ENCODE measurements at regions not wholly inside any gene's neighbourhood (a gene's known extent, or its start where the extent isn't known, plus 50 kb on each side); places are given as distances from the start of the nearest gene placed in this dataset.
"Not testable (repeated sequence)": the region's sequence is repeated elsewhere in the genome, so short reads cannot be mapped to it uniquely, and the experiment has no call there.

GRCh38 chr21:22711636-22712035 lies 1713.4 kb downstream of the NCAM2 start:
- DNase-seq (ENCODE audit: low spot score), result no peak
- FAIRE-seq, result no peak

GRCh38 chr21:22725436-22725835 lies 1727.2 kb downstream of the NCAM2 start:
- DNase-seq (ENCODE audit: low spot score) (no peak), FAIRE-seq (no peak)

GRCh38 chr21:22728091-22728490 lies 1729.9 kb downstream of the NCAM2 start:
- FAIRE-seq (no peak), DNase-seq (ENCODE audit: low spot score) (no peak)

- DNase-seq (ENCODE audit: low spot score) (no peak), FAIRE-seq (no peak)
Observed at GRCh38 chr21:22743085-22743484, 1744.9 kb downstream of the NCAM2 start.

- DNase-seq (ENCODE audit: low spot score) (no peak), FAIRE-seq (no peak)
Observed at GRCh38 chr21:22754746-22755145, 1756.5 kb downstream of the NCAM2 start.

- FAIRE-seq, result no peak
- no peak for DNase-seq (ENCODE audit: low spot score)
Observed at GRCh38 chr21:22758478-22758877, 1760.3 kb downstream of the NCAM2 start.

- no peak for DNase-seq (ENCODE audit: low spot score)
- no peak for FAIRE-seq
Observed at GRCh38 chr21:22762463-22762862, 1764.3 kb downstream of the NCAM2 start.

GRCh38 chr21:22763442-22763841 lies 1765.2 kb downstream of the NCAM2 start:
- DNase-seq (ENCODE audit: low spot score) (no peak), FAIRE-seq (no peak)

- DNase-seq (ENCODE audit: low spot score), result no peak
- no peak for FAIRE-seq
Observed at GRCh38 chr21:22764222-22764621, 1766.0 kb downstream of the NCAM2 start.

- FAIRE-seq (no peak), DNase-seq (ENCODE audit: low spot score) (no peak)
Observed at GRCh38 chr21:22791376-22791775, 1793.2 kb downstream of the NCAM2 start.

GRCh38 chr21:22791986-22792560 lies 1793.9 kb downstream of the NCAM2 start:
- peak; percentile 69 for FAIRE-seq
- no peak for DNase-seq (ENCODE audit: low spot score)

- DNase-seq (ENCODE audit: low spot score) (no peak), FAIRE-seq (no peak)
Observed at GRCh38 chr21:22795091-22795490, 1796.9 kb downstream of the NCAM2 start.

GRCh38 chr21:22795644-22796043 lies 1797.4 kb downstream of the NCAM2 start:
- no peak for FAIRE-seq
- no peak for DNase-seq (ENCODE audit: low spot score)

- FAIRE-seq, result no peak
- DNase-seq (ENCODE audit: low spot score), result no peak
Observed at GRCh38 chr21:22796147-22796546, 1797.9 kb downstream of the NCAM2 start.

- DNase-seq (ENCODE audit: low spot score) (no peak), FAIRE-seq (no peak)
Observed at GRCh38 chr21:22804151-22804550, 1805.9 kb downstream of the NCAM2 start.

GRCh38 chr21:22806278-22806677 lies 1808.1 kb downstream of the NCAM2 start:
- FAIRE-seq (no peak), DNase-seq (ENCODE audit: low spot score) (no peak)

- DNase-seq (ENCODE audit: low spot score) (no peak), FAIRE-seq (no peak)
Observed at GRCh38 chr21:22813201-22813600, 1815.0 kb downstream of the NCAM2 start.

GRCh38 chr21:22818681-22819485 lies 1820.7 kb downstream of the NCAM2 start:
- FAIRE-seq; DNase-seq (ENCODE audit: low spot score): not testable (repeated sequence)

- FAIRE-seq, result no peak
Observed at GRCh38 chr21:22827422-22827821, 1829.2 kb downstream of the NCAM2 start.

GRCh38 chr21:22842875-22843274 lies 1844.7 kb downstream of the NCAM2 start:
- DNase-seq (ENCODE audit: low spot score) (no peak), FAIRE-seq (no peak)

More at GRCh38 chr21:22827422-22827821, 1829.2 kb downstream of the NCAM2 start:
- DNase-seq (ENCODE audit: low spot score), result no peak

- no peak for DNase-seq (ENCODE audit: low spot score)
- FAIRE-seq, result no peak
Observed at GRCh38 chr21:22855581-22855980, 1857.4 kb downstream of the NCAM2 start.

GRCh38 chr21:22871692-22872091 lies 1873.5 kb downstream of the NCAM2 start:
- no peak for DNase-seq (ENCODE audit: low spot score)
- FAIRE-seq, result no peak

- no peak for FAIRE-seq
- DNase-seq (ENCODE audit: low spot score), result no peak
Observed at GRCh38 chr21:22880573-22880972, 1882.4 kb downstream of the NCAM2 start.

Measured in RCC 7860 (cell line).